HG03354 (cell line): ENCODE measurements at regions not wholly inside any gene's neighbourhood (a gene's known extent, or its start where the extent isn't known, plus 50 kb on each side); places are given as distances from the start of the nearest gene placed in this dataset.
A peak's percentile ranks its signal among the peaks of the same experiment; 100 is the strongest.

Experiments
- ATAC-seq: cut with Tn5 transposase; IDR thresholded peaks from one replicate; pipeline ENCODE4 v1.9.1; 2021; ENCODE audit warnings: mild to moderate bottlenecking; ENCODE audit not compliant: unreplicated experiment, poor library complexity, severe bottlenecking

- no peak for ATAC-seq
Observed at GRCh38 chr2:5315512-5315911, 376.7 kb upstream of the SOX11 start.

GRCh38 chr2:5316001-5316490 is 376.1 kb upstream of the SOX11 start:
- no peak for ATAC-seq

- ATAC-seq: no peak
Observed at GRCh38 chr2:5319493-5319892, 372.7 kb upstream of the SOX11 start.

- no peak for ATAC-seq
Observed at GRCh38 chr2:5322396-5322795, 369.8 kb upstream of the SOX11 start.

GRCh38 chr2:5325523-5325922 is 366.7 kb upstream of the SOX11 start:
- no peak for ATAC-seq

GRCh38 chr2:5328826-5329225 is 363.4 kb upstream of the SOX11 start:
- ATAC-seq: no peak

- ATAC-seq: no peak
Observed at GRCh38 chr2:5329763-5330162, 362.4 kb upstream of the SOX11 start.

GRCh38 chr2:5330961-5331360 is 361.2 kb upstream of the SOX11 start:
- no peak for ATAC-seq

- ATAC-seq: no peak
Observed at GRCh38 chr2:5332925-5333324, 359.3 kb upstream of the SOX11 start.

- no peak for ATAC-seq
Observed at GRCh38 chr2:5339473-5339872, 352.7 kb upstream of the SOX11 start.

GRCh38 chr2:5343785-5344335 is 348.3 kb upstream of the SOX11 start:
- ATAC-seq: no peak

GRCh38 chr2:5352286-5352685 is 339.9 kb upstream of the SOX11 start:
- ATAC-seq: no peak

- ATAC-seq: no peak
Observed at GRCh38 chr2:5353565-5353964, 338.6 kb upstream of the SOX11 start.

- ATAC-seq: no peak
Observed at GRCh38 chr2:5359397-5359796, 332.8 kb upstream of the SOX11 start.

- ATAC-seq: no peak
Observed at GRCh38 chr2:5360081-5360480, 332.1 kb upstream of the SOX11 start.

GRCh38 chr2:5364361-5364760 is 327.8 kb upstream of the SOX11 start:
- no peak for ATAC-seq

- peak; percentile 90 for ATAC-seq
Observed at GRCh38 chr2:5365871-5366461, 326.2 kb upstream of the SOX11 start.

GRCh38 chr2:5367321-5367720 is 324.9 kb upstream of the SOX11 start:
- ATAC-seq: no peak

- no peak for ATAC-seq
Observed at GRCh38 chr2:5368263-5368662, 323.9 kb upstream of the SOX11 start.

- ATAC-seq: no peak
Observed at GRCh38 chr2:5369510-5369909, 322.7 kb upstream of the SOX11 start.

GRCh38 chr2:5370158-5370557 is 322.0 kb upstream of the SOX11 start:
- no peak for ATAC-seq

- ATAC-seq: no peak
Observed at GRCh38 chr2:5372141-5372540, 320.0 kb upstream of the SOX11 start.
